PC-3 (cell line): ENCODE measurements at regions not wholly inside any gene's neighbourhood (a gene's known extent, or its start where the extent isn't known, plus 50 kb on each side); places are given as distances from the start of the nearest gene placed in this dataset.

Experiments
- ATAC-seq: fragments of 200-7000 bp; cut with Tn5 transposase; 2 replicates; pipeline ENCODE4 v1.9.1; 2020; ENCODE audit warnings: mild to moderate bottlenecking, moderate library complexity
- BruUV-seq: library from RNA; stranded (reverse); fragments of 400-500 nt; replicated peaks from 2 replicates; lab custom pipeline; 2021; lab: Mats Ljungman, UMichigan
- CTCF ChIA-PET: fragments of 300-600 bp; sonication (Branson Sonifier 250); formaldehyde crosslinking; loops from one replicate; lab custom pipeline; 2022; ENCODE audit warnings: antibody characterized with exemption; lab: Charles Lee
- POLR2A ChIA-PET: fragments of 300-600 bp; sonication (Branson Sonifier 250); formaldehyde crosslinking; loops from one replicate; lab custom pipeline; 2022; ENCODE audit warnings: antibody characterized with exemption; ENCODE audit not compliant: unreplicated experiment; lab: Charles Lee
- DNase-seq: peaks from one replicate; pipeline ENCODE4 v3.0.0-alpha.2; 2015
- H2AFZ ChIP-seq: fragments of 300-600 bp; sonication (generic); 2 replicates; pipeline ENCODE4 v1.6.0; 2016; ENCODE audit warnings: antibody characterized with exemption, low read length
- H3F3A ChIP-seq: fragments of 300-600 bp; sonication (generic); one replicate; pipeline ENCODE4 v1.6.0; 2017; ENCODE audit warnings: antibody characterized with exemption, low read length, control low read depth, mild to moderate bottlenecking; ENCODE audit not compliant: unreplicated experiment
- H3K27ac ChIP-seq: fragments of 300-600 bp; sonication (generic); 2 replicates; pipeline ENCODE4 v1.5.1; 2016; ENCODE audit warnings: mild to moderate bottlenecking, low read length
- H3K27me3 ChIP-seq: fragments of 300-600 bp; sonication (generic); 2 replicates; pipeline ENCODE4 v1.6.1; 2016; ENCODE audit warnings: low read length, mixed read lengths
- H3K36me3 ChIP-seq: fragments of 300-600 bp; sonication (generic); 2 replicates; pipeline ENCODE4 v1.6.1; 2016; ENCODE audit warnings: low read depth, mixed run types, low read length, mixed read lengths
- H3K4me1 ChIP-seq: fragments of 300-600 bp; sonication (generic); 2 replicates; pipeline ENCODE4 v1.5.1; 2016; ENCODE audit warnings: low read length; ENCODE audit not compliant: insufficient read depth
- H3K4me2 ChIP-seq: fragments of 300-600 bp; sonication (generic); 2 replicates; pipeline ENCODE4 v1.6.0; 2016; ENCODE audit warnings: low read length
- H3K4me3 ChIP-seq: fragments of 300-600 bp; sonication (generic); 2 replicates; pipeline ENCODE4 v1.5.1; 2016; ENCODE audit warnings: mild to moderate bottlenecking, low read length, mixed read lengths
- H3K79me2 ChIP-seq: fragments of 300-600 bp; sonication (generic); 2 replicates; pipeline ENCODE4 v1.6.1; 2017; ENCODE audit warnings: low read length, mixed read lengths
- H3K9ac ChIP-seq: fragments of 300-600 bp; sonication (generic); 2 replicates; pipeline ENCODE4 v1.6.0; 2016; ENCODE audit warnings: mild to moderate bottlenecking, low read length
- H3K9me2 ChIP-seq: fragments of 300-600 bp; sonication (generic); replicated peaks from 2 replicates; pipeline ENCODE4 v1.6.1; 2016; ENCODE audit warnings: mixed run types, low read length, mixed read lengths
- H3K9me3 ChIP-seq: fragments of 300-600 bp; sonication (generic); 2 replicates; pipeline ENCODE4 v1.6.1; 2016; ENCODE audit warnings: low read length, mixed read lengths
- H4K20me1 ChIP-seq: fragments of 300-600 bp; sonication (generic); 2 replicates; pipeline ENCODE4 v1.6.1; 2016; ENCODE audit warnings: low read length, mixed read lengths
- CTCF ChIP-seq: fragments of 300-600 bp; sonication (generic); conservative IDR thresholded peaks from 2 replicates; pipeline ENCODE4 v1.5.1; 2017; ENCODE audit warnings: antibody characterized with exemption, low read depth, mild to moderate bottlenecking, low read length
- EZH2 ChIP-seq: fragments of 300-600 bp; sonication (generic); IDR thresholded peaks from one replicate; pipeline ENCODE4 v1.6.1; 2017; ENCODE audit warnings: antibody characterized with exemption, mild to moderate bottlenecking, low read length; ENCODE audit not compliant: unreplicated experiment
- EZH2phosphoT487 ChIP-seq: fragments of 300-600 bp; sonication (generic); IDR thresholded peaks from 2 replicates; pipeline ENCODE4 v1.6.1; 2018; ENCODE audit warnings: mild to moderate bottlenecking, antibody characterized with exemption, low read length, borderline replicate concordance
- intact Hi-C: fragments of 100-400 bp; cut with micrococcal nuclease; formaldehyde crosslinking; loops from 2 replicates; pipeline ENCODE4 v1.9.0; 2023

- no peak for DNase-seq
- Histone ChIP-seq H2AFZ (no peak overlapping the region), H3K27me3 (no peaks in the 10 kb centered on the region), H3K9me3 (no peaks in the 10 kb centered on the region), H3K79me2 (no peaks in the 10 kb centered on the region), H3K9me2 (no peaks in the 10 kb centered on the region), H3K9ac (no peak overlapping the region), H4K20me1 (no peaks in the 10 kb centered on the region), H3K27ac (no peak overlapping the region), H3K36me3 (no peaks in the 10 kb centered on the region), H3K4me1 (no peaks in the 10 kb centered on the region), H3K4me3 (no peak overlapping the region), H3F3A (no peaks in the 10 kb centered on the region), H3K4me2 (no peak overlapping the region)
- ChIA-PET CTCF (no interaction called here), POLR2A (no interaction called here)
- intact Hi-C loops, result no loop called here
- ATAC-seq, result no peak
- TF ChIP-seq EZH2 (no peak), EZH2phosphoT487 (no peak), CTCF (no peak)
- no TSS peak for BruUV-seq
Observed at GRCh38 chr17:33816036-33816435, 439.0 kb upstream of the CCL2 start.

GRCh38 chr17:33816842-33817617 lies 438.1 kb upstream of the CCL2 start:
- POLR2A ChIA-PET, result no interaction called here
- no peak overlapping the region for H3K9ac ChIP-seq
- CTCF ChIA-PET, result no interaction called here
- no peaks in the 10 kb centered on the region for H3K27me3 ChIP-seq
- H2AFZ ChIP-seq, result no peak overlapping the region
- no peaks in the 10 kb centered on the region for H4K20me1 ChIP-seq
- H3K4me1 ChIP-seq, result no peaks in the 10 kb centered on the region
- no peaks in the 10 kb centered on the region for H3F3A ChIP-seq
- intact Hi-C loops, result no loop called here
- H3K79me2 ChIP-seq, result no peaks in the 10 kb centered on the region
- no peak overlapping the region for H3K4me3 ChIP-seq
- ATAC-seq (no peak), DNase-seq (no peak)
- no peaks in the 10 kb centered on the region for H3K9me3 ChIP-seq
- H3K9me2 ChIP-seq, result no peaks in the 10 kb centered on the region
- TF ChIP-seq EZH2phosphoT487 (no peak), CTCF (no peak), EZH2 (no peak)
- no peaks in the 10 kb centered on the region for H3K36me3 ChIP-seq
- no peak overlapping the region for H3K4me2 ChIP-seq
- no peak overlapping the region for H3K27ac ChIP-seq
- no TSS peak for BruUV-seq

GRCh38 chr17:33819539-33819938 lies 435.5 kb upstream of the CCL2 start:
- Histone ChIP-seq H3K27me3 (no peaks in the 10 kb centered on the region), H3K79me2 (no peaks in the 10 kb centered on the region), H3K4me3 (no peak overlapping the region), H3K9me3 (no peaks in the 10 kb centered on the region), H2AFZ (no peak overlapping the region), H3F3A (no peaks in the 10 kb centered on the region), H3K4me1 (no peaks in the 10 kb centered on the region), H3K4me2 (no peak overlapping the region), H3K9ac (no peak overlapping the region), H3K27ac (no peak overlapping the region), H4K20me1 (no peaks in the 10 kb centered on the region), H3K36me3 (no peaks in the 10 kb centered on the region), H3K9me2 (no peaks in the 10 kb centered on the region)
- DNase-seq (no peak), ATAC-seq (no peak)
- no TSS peak for BruUV-seq
- CTCF ChIA-PET, result no interaction called here
- POLR2A ChIA-PET, result no interaction called here
- no peak for TF ChIP-seq EZH2
- no peak for TF ChIP-seq CTCF
- TF ChIP-seq EZH2phosphoT487, result no peak
- intact Hi-C loops, result no loop called here
